Neural cell (in vitro differentiated cells): ENCODE measurements at regions not wholly inside any gene's neighbourhood (a gene's known extent, or its start where the extent isn't known, plus 50 kb on each side); places are given as distances from the start of the nearest gene placed in this dataset.

Experiments
- H2AFZ ChIP-seq: fragments of 200-600, 300-800 bp; sonication (generic), shearing (Covaris generic); 2 replicates; pipeline ENCODE4 v1.6.0; 2014; ENCODE audit warnings: low read depth, mild to moderate bottlenecking, antibody characterized with exemption, low read length, moderate library complexity
- H3F3A ChIP-seq: fragments of 200-600 bp; shearing (Covaris generic); 2 replicates; pipeline ENCODE4 v1.6.1; 2016; ENCODE audit warnings: mild to moderate bottlenecking, moderate library complexity, mixed read lengths, antibody characterized with exemption, low read length; ENCODE audit not compliant: insufficient read depth, poor library complexity, severe bottlenecking
- H3K27ac ChIP-seq: fragments of 200-600, 300-800 bp; sonication (generic), shearing (Covaris generic); 2 replicates; pipeline ENCODE4 v1.5.1; 2014; ENCODE audit warnings: mild to moderate bottlenecking, low read length, moderate library complexity
- H3K27me3 ChIP-seq: fragments of 300-800, 200-600 bp; sonication (generic), shearing (Covaris generic); 2 replicates; pipeline ENCODE4 v1.6.0; 2014; ENCODE audit warnings: mild to moderate bottlenecking, low read depth, low read length, moderate library complexity; ENCODE audit not compliant: insufficient read depth
- H3K36me3 ChIP-seq: fragments of 300-800, 200-600 bp; sonication (generic), shearing (Covaris generic); 2 replicates; pipeline ENCODE4 v1.5.1; 2014; ENCODE audit warnings: mild to moderate bottlenecking, antibody characterized with exemption, low read length, moderate library complexity; ENCODE audit not compliant: insufficient read depth
- H3K4me2 ChIP-seq: fragments of 300-800, 200-600 bp; sonication (generic), shearing (Covaris generic); 2 replicates; pipeline ENCODE4 v1.6.0; 2014; ENCODE audit warnings: mild to moderate bottlenecking, low read length
- H3K4me3 ChIP-seq: fragments of 300-800, 200-600 bp; sonication (generic), shearing (Covaris generic); 2 replicates; pipeline ENCODE4 v1.5.1; 2014; ENCODE audit warnings: mild to moderate bottlenecking, low read length, moderate library complexity
- H3K79me2 ChIP-seq: fragments of 200-600 bp; shearing (Covaris generic); replicated peaks from 2 replicates; pipeline ENCODE4 v1.6.0; 2014; ENCODE audit warnings: mild to moderate bottlenecking, low read length, moderate library complexity; ENCODE audit not compliant: insufficient read depth
- H3K9ac ChIP-seq: fragments of 300-800, 200-600 bp; sonication (generic), shearing (Covaris generic); 2 replicates; pipeline ENCODE4 v1.6.1; 2016; ENCODE audit warnings: mild to moderate bottlenecking, low read length, mixed read lengths
- H3K9me2 ChIP-seq: fragments of 200-600 bp; shearing (Covaris generic); 2 replicates; pipeline ENCODE4 v1.6.1; 2016; ENCODE audit warnings: mild to moderate bottlenecking, low read length, mixed read lengths; ENCODE audit not compliant: insufficient read depth
- H3K9me3 ChIP-seq: fragments of 200-600, 300-800 bp; sonication (generic), shearing (Covaris generic); 2 replicates; pipeline ENCODE4 v1.6.1; 2016; ENCODE audit warnings: mild to moderate bottlenecking, mixed run types, low read length, moderate library complexity, mixed read lengths
- H4K20me1 ChIP-seq: fragments of 200-600 bp; shearing (Covaris generic); 2 replicates; pipeline ENCODE4 v1.6.1; 2016; ENCODE audit warnings: mild to moderate bottlenecking, mixed run types; ENCODE audit not compliant: insufficient read depth
- CTCF ChIP-seq: fragments of 450-650 bp; IDR thresholded peaks from 2 replicates; pipeline ENCODE4 v1.5.1; 2014; ENCODE audit warnings: antibody characterized with exemption, mild to moderate bottlenecking, moderate library complexity; ENCODE audit not compliant: poor library complexity, severe bottlenecking
- EP300 ChIP-seq: fragments of 450-650 bp; conservative IDR thresholded peaks from 2 replicates; pipeline ENCODE4 v1.6.1; 2014; ENCODE audit warnings: antibody characterized with exemption, mild to moderate bottlenecking, moderate library complexity; ENCODE audit not compliant: poor library complexity, severe bottlenecking
- EZH2 ChIP-seq: fragments of 200-600, 300-800 bp; shearing (Covaris generic), sonication (generic); IDR thresholded peaks from 2 replicates; pipeline ENCODE4 v1.6.1; 2014; ENCODE audit warnings: antibody characterized with exemption, low read length, borderline replicate concordance, mild to moderate bottlenecking; ENCODE audit not compliant: insufficient read depth, poor library complexity, severe bottlenecking
- MXI1 ChIP-seq: fragments of 450-650 bp; conservative IDR thresholded peaks from 2 replicates; pipeline ENCODE4 v1.6.1; 2014; ENCODE audit warnings: antibody characterized with exemption, mild to moderate bottlenecking; ENCODE audit not compliant: poor library complexity, severe bottlenecking
- POLR2AphosphoS5 ChIP-seq: IDR thresholded peaks from 2 replicates; pipeline ENCODE4 v1.6.1; 2012
- RAD21 ChIP-seq: fragments of 450-650 bp; conservative IDR thresholded peaks from 2 replicates; pipeline ENCODE4 v1.6.1; 2014; ENCODE audit warnings: antibody characterized with exemption, mild to moderate bottlenecking, moderate library complexity
- REST ChIP-seq: IDR thresholded peaks from 2 replicates; pipeline ENCODE4 v1.6.1; 2012; ENCODE audit warnings: borderline replicate concordance
- SMC3 ChIP-seq: fragments of 450-650 bp; conservative IDR thresholded peaks from 2 replicates; pipeline ENCODE4 v1.6.1; 2014; ENCODE audit warnings: antibody characterized with exemption, mild to moderate bottlenecking, moderate library complexity; ENCODE audit not compliant: poor library complexity
- TAF1 ChIP-seq: IDR thresholded peaks from 2 replicates; pipeline ENCODE4 v1.6.1; 2012; ENCODE audit warnings: low read depth

GRCh38 chr11:28962502-28962901 is 854.3 kb downstream of the METTL15 start:
- no peak overlapping the region for H3K9ac ChIP-seq
- no peak for TF ChIP-seq CTCF
- no peak for TF ChIP-seq EP300
- no peak for TF ChIP-seq EZH2
- TF ChIP-seq TAF1: no peak
- no peak for TF ChIP-seq RAD21
- TF ChIP-seq REST: no peak
- TF ChIP-seq SMC3: no peak
- TF ChIP-seq POLR2AphosphoS5: no peak
- TF ChIP-seq MXI1: no peak
- H2AFZ ChIP-seq: no peak overlapping the region
- H3K9me3 ChIP-seq: no peaks in the 10 kb centered on the region
- no peak overlapping the region for H3K4me3 ChIP-seq
- H3K36me3 ChIP-seq: no peaks in the 10 kb centered on the region
- H3K79me2 ChIP-seq: no peaks in the 10 kb centered on the region
- H3K4me2 ChIP-seq: no peak overlapping the region
- no peaks in the 10 kb centered on the region for H3K9me2 ChIP-seq
- no peak overlapping the region for H3K27ac ChIP-seq
- no peaks in the 10 kb centered on the region for H3K27me3 ChIP-seq
- H3F3A ChIP-seq: no peaks in the 10 kb centered on the region
- no peaks in the 10 kb centered on the region for H4K20me1 ChIP-seq

GRCh38 chr11:28961726-28962125 is 853.5 kb downstream of the METTL15 start:
- Histone ChIP-seq H3K27ac (no peak overlapping the region), H3K4me2 (no peak overlapping the region), H4K20me1 (no peaks in the 10 kb centered on the region), H3K4me3 (no peak overlapping the region), H2AFZ (no peak overlapping the region), H3K9me3 (no peaks in the 10 kb centered on the region), H3K9ac (no peak overlapping the region), H3K27me3 (no peaks in the 10 kb centered on the region), H3K36me3 (no peaks in the 10 kb centered on the region), H3F3A (no peaks in the 10 kb centered on the region), H3K9me2 (no peaks in the 10 kb centered on the region), H3K79me2 (no peaks in the 10 kb centered on the region)
- no peak for TF ChIP-seq REST
- TF ChIP-seq SMC3: no peak
- TF ChIP-seq TAF1: no peak
- TF ChIP-seq EP300: no peak
- no peak for TF ChIP-seq POLR2AphosphoS5
- no peak for TF ChIP-seq EZH2
- no peak for TF ChIP-seq MXI1
- no peak for TF ChIP-seq RAD21
- no peak for TF ChIP-seq CTCF
